Activated CD8-positive, alpha-beta T cell treated with anti-CD3 and anti-CD28 coated beads, Interleukin-2, amount 10 ng/mL, durations not matched to agents 7 days and 5 days (primary cell): ENCODE measurements at regions not wholly inside any gene's neighbourhood (a gene's known extent, or its start where the extent isn't known, plus 50 kb on each side); places are given as distances from the start of the nearest gene placed in this dataset.

Experiments
- ATAC-seq: fragments of 150-1000 bp; cut with Tn5 transposase; one replicate; pipeline ENCODE4 v1.10.0; 2021; ENCODE audit warnings: moderate library complexity
- CTCF ChIA-PET: fragments of 350-600 bp; sonication (Branson Sonifier 250); formaldehyde crosslinking; loops from one replicate; lab custom pipeline; 2021; ENCODE audit warnings: antibody characterized with exemption; lab: Charles Lee
- POLR2A ChIA-PET: fragments of 350-600 bp; sonication (Branson Sonifier 250); formaldehyde crosslinking; loops from one replicate; lab custom pipeline; 2021; ENCODE audit warnings: antibody characterized with exemption; lab: Charles Lee
- DNase-seq: peaks from one replicate; pipeline ENCODE4 v3.0.0-alpha.2; 2020
- H3K27ac Mint-ChIP-seq: one replicate; pipeline ENCODE4 v1.8.0; 2021; ENCODE audit warnings: mild to moderate bottlenecking, mixed read lengths
- H3K27me3 Mint-ChIP-seq: one replicate; pipeline ENCODE4 v1.8.0; 2021; ENCODE audit warnings: low read depth, mixed read lengths
- H3K36me3 Mint-ChIP-seq: one replicate; pipeline ENCODE4 v1.8.0; 2021; ENCODE audit warnings: low read depth, mixed read lengths
- H3K4me1 Mint-ChIP-seq: one replicate; pipeline ENCODE4 v1.8.0; 2021; ENCODE audit warnings: low read depth, mixed read lengths
- H3K4me3 Mint-ChIP-seq: one replicate; pipeline ENCODE4 v1.8.0; 2021; ENCODE audit warnings: mild to moderate bottlenecking, mixed read lengths
- H3K9me3 Mint-ChIP-seq: one replicate; pipeline ENCODE4 v1.8.0; 2022; ENCODE audit warnings: mixed read lengths; ENCODE audit not compliant: insufficient read depth

GRCh38 chr21:36545776-36546511 is 66.0 kb upstream of the CLDN14 start:
- H3K27me3 Mint-ChIP-seq: peaks cover 13% of the 10 kb centered on the region
- H3K36me3 Mint-ChIP-seq: no peaks in the 10 kb centered on the region
- ATAC-seq (no peak), DNase-seq (no peak)
- H3K4me3 Mint-ChIP-seq: no peak overlapping the region
- CTCF ChIA-PET: no interaction called here
- no peaks in the 10 kb centered on the region for H3K4me1 Mint-ChIP-seq
- POLR2A ChIA-PET: no interaction called here
- H3K27ac Mint-ChIP-seq: no peak overlapping the region
- no peaks in the 10 kb centered on the region for H3K9me3 Mint-ChIP-seq

GRCh38 chr21:36547464-36547863 is 67.5 kb upstream of the CLDN14 start:
- H3K36me3 Mint-ChIP-seq: no peaks in the 10 kb centered on the region
- POLR2A ChIA-PET: interaction anchor here (0.6 kb wide), 1 partner anchor 17 kb away, joined by 3 read pairs; no protein-coding TSS in a partner anchor
- peaks cover 9% of the 10 kb centered on the region for H3K27me3 Mint-ChIP-seq
- ATAC-seq (no peak), DNase-seq (no peak)
- H3K4me3 Mint-ChIP-seq: no peak overlapping the region
- CTCF ChIA-PET: no interaction called here
- H3K27ac Mint-ChIP-seq: no peak overlapping the region
- no peaks in the 10 kb centered on the region for H3K9me3 Mint-ChIP-seq
- no peaks in the 10 kb centered on the region for H3K4me1 Mint-ChIP-seq

- H3K36me3 Mint-ChIP-seq: no peaks in the 10 kb centered on the region
- DNase-seq (no peak), ATAC-seq (no peak)
- H3K4me3 Mint-ChIP-seq: no peak overlapping the region
- no peaks in the 10 kb centered on the region for H3K4me1 Mint-ChIP-seq
- CTCF ChIA-PET: no interaction called here
- no peak overlapping the region for H3K27ac Mint-ChIP-seq
- POLR2A ChIA-PET: no interaction called here
- H3K9me3 Mint-ChIP-seq: no peaks in the 10 kb centered on the region
- peaks cover 3% of the 10 kb centered on the region for H3K27me3 Mint-ChIP-seq
Observed at GRCh38 chr21:36548866-36549265, 68.9 kb upstream of the CLDN14 start.

GRCh38 chr21:36549470-36549869 is 69.5 kb upstream of the CLDN14 start:
- H3K9me3 Mint-ChIP-seq: no peaks in the 10 kb centered on the region
- DNase-seq: no peak
- POLR2A ChIA-PET: no interaction called here
- CTCF ChIA-PET: no interaction called here
- ATAC-seq: no peak
- H3K27me3 Mint-ChIP-seq: peaks cover 3% of the 10 kb centered on the region
- no peaks in the 10 kb centered on the region for H3K4me1 Mint-ChIP-seq
- no peak overlapping the region for H3K4me3 Mint-ChIP-seq
- H3K27ac Mint-ChIP-seq: no peak overlapping the region
- no peaks in the 10 kb centered on the region for H3K36me3 Mint-ChIP-seq

GRCh38 chr21:36550761-36551160 is 70.8 kb upstream of the CLDN14 start:
- no peak overlapping the region for H3K4me3 Mint-ChIP-seq
- DNase-seq: no peak
- POLR2A ChIA-PET: no interaction called here
- H3K36me3 Mint-ChIP-seq: no peaks in the 10 kb centered on the region
- CTCF ChIA-PET: no interaction called here
- H3K4me1 Mint-ChIP-seq: no peaks in the 10 kb centered on the region
- H3K27ac Mint-ChIP-seq: no peak overlapping the region
- no peak for ATAC-seq
- H3K9me3 Mint-ChIP-seq: no peaks in the 10 kb centered on the region
- H3K27me3 Mint-ChIP-seq: no peaks in the 10 kb centered on the region

GRCh38 chr21:36551321-36551720 is 71.4 kb upstream of the CLDN14 start:
- ChIA-PET CTCF (no interaction called here), POLR2A (no interaction called here)
- no peaks in the 10 kb centered on the region for H3K36me3 Mint-ChIP-seq
- no peak overlapping the region for H3K27ac Mint-ChIP-seq
- H3K4me3 Mint-ChIP-seq: no peak overlapping the region
- DNase-seq: no peak
- ATAC-seq: no peak
- no peaks in the 10 kb centered on the region for H3K9me3 Mint-ChIP-seq
- H3K27me3 Mint-ChIP-seq: no peaks in the 10 kb centered on the region
- no peaks in the 10 kb centered on the region for H3K4me1 Mint-ChIP-seq

GRCh38 chr21:36551731-36552433 is 72.0 kb upstream of the CLDN14 start:
- POLR2A ChIA-PET: no interaction called here
- no peak overlapping the region for H3K4me3 Mint-ChIP-seq

GRCh38 chr21:36552434-36552785 is 72.5 kb upstream of the CLDN14 start:
- no peaks in the 10 kb centered on the region for H3K27me3 Mint-ChIP-seq
- POLR2A ChIA-PET: no interaction called here
- no peak for ATAC-seq
- DNase-seq: no peak
- no peaks in the 10 kb centered on the region for H3K36me3 Mint-ChIP-seq
- H3K27ac Mint-ChIP-seq: no peak overlapping the region
- no peaks in the 10 kb centered on the region for H3K9me3 Mint-ChIP-seq
- H3K4me1 Mint-ChIP-seq: no peaks in the 10 kb centered on the region
- CTCF ChIA-PET: no interaction called here
- H3K4me3 Mint-ChIP-seq: no peak overlapping the region

More at GRCh38 chr21:36551731-36552433, 72.0 kb upstream of the CLDN14 start:
- H3K9me3 Mint-ChIP-seq: no peaks in the 10 kb centered on the region
- DNase-seq (no peak), ATAC-seq (no peak)
- no peak overlapping the region for H3K27ac Mint-ChIP-seq
- CTCF ChIA-PET: no interaction called here
- H3K4me1 Mint-ChIP-seq: no peaks in the 10 kb centered on the region
- H3K36me3 Mint-ChIP-seq: no peaks in the 10 kb centered on the region
- no peaks in the 10 kb centered on the region for H3K27me3 Mint-ChIP-seq

- DNase-seq (no peak), ATAC-seq (no peak)
- H3K4me1 Mint-ChIP-seq: no peaks in the 10 kb centered on the region
- CTCF ChIA-PET: no interaction called here
- no peaks in the 10 kb centered on the region for H3K36me3 Mint-ChIP-seq
- H3K27ac Mint-ChIP-seq: no peak overlapping the region
- no peak overlapping the region for H3K4me3 Mint-ChIP-seq
- H3K27me3 Mint-ChIP-seq: no peaks in the 10 kb centered on the region
- POLR2A ChIA-PET: no interaction called here
- peaks cover 4% of the 10 kb centered on the region for H3K9me3 Mint-ChIP-seq
Observed at GRCh38 chr21:36553406-36553805, 73.5 kb upstream of the CLDN14 start.

- Mint-ChIP-seq H3K27ac (no peak overlapping the region), H3K27me3 (no peaks in the 10 kb centered on the region), H3K9me3 (peaks cover 4% of the 10 kb centered on the region), H3K36me3 (no peaks in the 10 kb centered on the region), H3K4me1 (no peaks in the 10 kb centered on the region), H3K4me3 (no peak overlapping the region)
- DNase-seq: no peak
- ATAC-seq: no peak
- POLR2A ChIA-PET: no interaction called here
- CTCF ChIA-PET: no interaction called here
Observed at GRCh38 chr21:36554411-36555157, 74.7 kb upstream of the CLDN14 start.

- CTCF ChIA-PET: no interaction called here
- Mint-ChIP-seq H3K4me3 (no peak overlapping the region), H3K36me3 (no peaks in the 10 kb centered on the region), H3K4me1 (no peaks in the 10 kb centered on the region), H3K9me3 (peaks cover 4% of the 10 kb centered on the region), H3K27me3 (no peaks in the 10 kb centered on the region), H3K27ac (no peak overlapping the region)
- POLR2A ChIA-PET: no interaction called here
- no peak for DNase-seq
- no peak for ATAC-seq
Observed at GRCh38 chr21:36555199-36555800, 75.4 kb upstream of the CLDN14 start.

- ATAC-seq: no peak
- H3K27ac Mint-ChIP-seq: no peak overlapping the region
- POLR2A ChIA-PET: no interaction called here
Observed at GRCh38 chr21:36557316-36557715, 77.4 kb upstream of the CLDN14 start.

More at GRCh38 chr21:36557316-36557715, 77.4 kb upstream of the CLDN14 start:
- no peak for DNase-seq
- Mint-ChIP-seq H3K36me3 (no peaks in the 10 kb centered on the region), H3K27me3 (peaks cover 2% of the 10 kb centered on the region), H3K4me1 (peaks cover 3% of the 10 kb centered on the region), H3K4me3 (no peak overlapping the region), H3K9me3 (peaks cover 4% of the 10 kb centered on the region)
- CTCF ChIA-PET: no interaction called here
